ENCODE measurements at regions not wholly inside any gene's neighbourhood (a gene's known extent, or its start where the extent isn't known, plus 50 kb on each side); places are given as distances from the start of the nearest gene placed in this dataset.

DNA sequence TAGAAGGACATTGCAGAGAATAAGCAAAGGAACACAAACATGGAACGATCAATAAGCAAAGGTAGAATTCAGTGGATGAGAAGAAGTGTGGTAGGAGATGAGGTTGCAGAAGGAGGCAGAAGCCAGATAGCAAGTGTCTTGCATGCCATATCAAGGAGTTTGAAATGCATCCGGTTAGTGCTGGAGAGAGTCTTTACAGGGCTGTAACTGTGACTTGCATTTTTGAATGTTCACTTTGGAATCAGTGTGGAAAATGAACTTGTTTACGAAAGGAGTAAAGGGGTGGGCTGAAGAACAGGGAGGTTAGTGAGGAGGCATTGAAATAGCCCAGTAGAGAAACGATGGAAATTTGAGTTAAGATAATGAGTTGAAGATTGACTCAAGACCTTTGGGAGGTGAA lies 90.7 kb upstream of the MBNL2 start:
- no peak for TF ChIP-seq EZH2 (optimal IDR thresholded peaks at IDR 0.05; ENCODE audit: low read depth, low read length)
- TF ChIP-seq, protein P1, sequence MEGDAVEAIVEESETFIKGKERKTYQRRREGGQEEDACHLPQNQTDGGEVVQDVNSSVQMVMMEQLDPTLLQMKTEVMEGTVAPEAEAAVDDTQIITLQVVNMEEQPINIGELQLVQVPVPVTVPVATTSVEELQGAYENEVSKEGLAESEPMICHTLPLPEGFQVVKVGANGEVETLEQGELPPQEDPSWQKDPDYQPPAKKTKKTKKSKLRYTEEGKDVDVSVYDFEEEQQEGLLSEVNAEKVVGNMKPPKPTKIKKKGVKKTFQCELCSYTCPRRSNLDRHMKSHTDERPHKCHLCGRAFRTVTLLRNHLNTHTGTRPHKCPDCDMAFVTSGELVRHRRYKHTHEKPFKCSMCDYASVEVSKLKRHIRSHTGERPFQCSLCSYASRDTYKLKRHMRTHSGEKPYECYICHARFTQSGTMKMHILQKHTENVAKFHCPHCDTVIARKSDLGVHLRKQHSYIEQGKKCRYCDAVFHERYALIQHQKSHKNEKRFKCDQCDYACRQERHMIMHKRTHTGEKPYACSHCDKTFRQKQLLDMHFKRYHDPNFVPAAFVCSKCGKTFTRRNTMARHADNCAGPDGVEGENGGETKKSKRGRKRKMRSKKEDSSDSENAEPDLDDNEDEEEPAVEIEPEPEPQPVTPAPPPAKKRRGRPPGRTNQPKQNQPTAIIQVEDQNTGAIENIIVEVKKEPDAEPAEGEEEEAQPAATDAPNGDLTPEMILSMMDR (IDR thresholded peaks at IDR 0.05; ENCODE audit: low read length), result no peak

All from MM.1S (cell line).